DMS153 treated with DMSO at 0.1 percent for 48 hours (cell line): ENCODE measurements at regions not wholly inside any gene's neighbourhood (a gene's known extent, or its start where the extent isn't known, plus 50 kb on each side); places are given as distances from the start of the nearest gene placed in this dataset.

ENCODE experiments used
- DNase-seq: peaks from one replicate; lab custom pipeline; 2025; ENCODE audit not compliant: unreplicated experiment; lab: John Stamatoyannopoulos, UW

DNA sequence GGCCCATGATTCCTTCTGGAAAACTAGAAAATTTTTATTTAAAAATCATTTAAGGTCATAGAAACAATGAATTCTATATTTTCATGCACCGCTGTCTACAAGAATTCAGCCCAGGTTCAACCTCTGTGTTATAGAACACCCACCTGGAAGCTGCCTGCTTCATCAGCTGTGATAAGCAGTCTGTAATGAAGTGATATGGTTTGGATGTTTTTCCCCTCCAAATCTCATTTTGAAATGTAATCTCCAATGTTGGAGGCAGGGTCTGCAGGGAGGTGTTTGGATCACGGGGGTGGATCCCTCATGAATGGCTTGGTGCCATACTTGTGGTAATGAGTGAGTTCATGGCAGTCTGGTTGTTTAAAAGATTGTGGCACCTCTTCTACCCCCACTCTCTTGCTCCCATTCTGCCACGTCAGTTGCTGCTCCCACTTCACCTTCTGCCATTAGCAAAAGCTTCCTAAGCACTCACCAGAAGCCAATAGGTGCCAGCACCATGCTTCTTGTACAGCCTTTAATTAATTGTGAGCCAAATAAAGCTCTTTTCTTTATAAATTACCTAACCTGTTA is 55.6 kb downstream of the MRPL32 start:
- DNase-seq = no peak

GRCh38 chr7:42991024-42991423 is 58.8 kb downstream of the MRPL32 start:
- no peak for DNase-seq

- no peak for DNase-seq
Observed at GRCh38 chr7:42991913-42992591, 59.9 kb downstream of the MRPL32 start.

- no peak for DNase-seq
Observed at GRCh38 chr7:42993038-42993437, 60.9 kb downstream of the MRPL32 start.

GRCh38 chr7:42994096-42994495 is 61.9 kb downstream of the MRPL32 start:
- DNase-seq = no peak

DNA sequence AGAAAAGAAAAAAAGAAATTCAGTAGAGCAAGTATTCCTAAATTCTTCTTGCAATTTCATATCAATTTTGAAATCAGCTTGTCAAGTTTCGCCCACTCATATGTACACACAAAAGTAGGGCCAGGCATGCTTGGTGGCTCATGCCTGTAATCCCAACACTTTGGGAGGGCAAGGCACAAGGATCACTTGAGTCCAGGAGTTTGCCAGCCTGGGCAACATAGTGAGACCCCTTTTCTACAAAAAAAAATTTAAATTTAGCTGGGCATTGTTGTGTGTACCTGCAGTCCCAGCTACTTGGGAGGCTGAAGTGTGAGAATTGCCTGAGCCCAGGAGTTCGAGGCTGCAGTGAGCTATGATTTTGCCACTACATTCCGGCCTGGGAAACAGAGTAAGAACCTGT is 65.4 kb downstream of the MRPL32 start:
- DNase-seq = no peak

- DNase-seq = no peak
Observed at GRCh38 chr7:43004082-43004481, 71.9 kb downstream of the MRPL32 start.

GRCh38 chr7:43006008-43006407 is 73.8 kb downstream of the MRPL32 start:
- no peak for DNase-seq

- DNase-seq = no peak
Observed at GRCh38 chr7:43010061-43010460, 77.9 kb downstream of the MRPL32 start.

- DNase-seq = no peak
Observed at GRCh38 chr7:43011879-43012278, 79.7 kb downstream of the MRPL32 start.

DNA sequence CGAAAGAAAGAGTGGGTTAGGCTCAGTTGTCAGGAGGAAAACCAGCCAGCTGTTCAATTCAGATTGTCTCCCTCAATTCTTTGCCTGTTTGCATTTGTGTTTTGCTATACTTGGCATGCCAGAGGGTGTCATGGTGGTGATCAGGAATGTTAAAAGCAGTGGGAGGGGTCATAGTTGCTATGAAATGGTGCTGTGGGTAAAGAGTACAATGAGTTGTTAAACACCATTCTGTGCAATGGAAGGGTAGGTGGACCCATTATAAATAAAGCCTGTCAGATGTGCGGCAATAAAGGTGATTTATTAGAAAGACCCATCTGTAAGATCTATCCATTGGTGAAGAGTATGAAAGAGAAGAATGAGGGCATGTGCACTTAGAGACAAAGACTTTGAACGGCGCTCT is 82.2 kb downstream of the MRPL32 start:
- no peak for DNase-seq

- no peak for DNase-seq
Observed at GRCh38 chr7:43015301-43015700, 83.1 kb downstream of the MRPL32 start.

- no peak for DNase-seq
Observed at GRCh38 chr7:43018446-43018845, 86.3 kb downstream of the MRPL32 start.

- no peak for DNase-seq
Observed at GRCh38 chr7:43021431-43021830, 89.3 kb downstream of the MRPL32 start.

DNA sequence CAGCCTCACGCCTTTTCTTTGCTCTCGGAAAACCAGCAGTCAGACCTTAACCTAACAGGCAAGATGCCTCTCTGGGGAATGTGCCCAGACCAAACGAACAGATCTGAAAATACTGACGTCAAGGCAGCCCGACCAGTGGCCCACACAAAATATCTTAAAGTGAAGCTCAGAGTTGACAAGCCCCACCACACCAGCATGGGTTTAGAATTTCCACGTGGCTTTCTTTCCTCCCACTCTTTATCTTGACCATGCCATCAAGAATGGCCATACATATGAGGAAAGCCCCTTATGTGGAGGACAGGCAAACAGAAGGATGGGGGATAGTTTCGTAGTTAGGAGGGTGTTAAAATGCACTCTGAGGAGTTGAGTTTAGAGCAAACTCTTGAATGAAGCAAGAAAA is 89.8 kb downstream of the MRPL32 start:
- no peak for DNase-seq

DNA sequence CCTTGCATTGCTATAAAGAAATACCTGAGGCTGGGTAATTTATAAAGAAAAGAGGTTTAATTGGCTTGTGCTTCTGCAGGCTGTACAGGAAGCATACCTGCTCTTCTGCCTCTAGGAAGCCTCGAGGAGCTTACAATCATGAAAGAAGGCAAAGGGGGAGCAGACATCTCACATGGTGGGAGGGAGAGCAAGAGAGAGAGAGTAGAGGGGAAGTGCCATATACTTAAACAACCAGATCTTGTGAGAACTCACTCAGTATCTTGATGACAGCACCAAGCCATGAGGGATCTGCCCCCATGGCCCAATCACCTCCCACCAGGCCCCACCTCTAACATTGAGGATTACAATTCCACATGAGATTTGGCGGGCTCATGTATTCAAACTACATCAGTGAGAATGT is 79.1 kb upstream of the HECW1 start:
- no peak for DNase-seq

GRCh38 chr7:43034535-43035002 is 77.9 kb upstream of the HECW1 start:
- no peak for DNase-seq

DNA sequence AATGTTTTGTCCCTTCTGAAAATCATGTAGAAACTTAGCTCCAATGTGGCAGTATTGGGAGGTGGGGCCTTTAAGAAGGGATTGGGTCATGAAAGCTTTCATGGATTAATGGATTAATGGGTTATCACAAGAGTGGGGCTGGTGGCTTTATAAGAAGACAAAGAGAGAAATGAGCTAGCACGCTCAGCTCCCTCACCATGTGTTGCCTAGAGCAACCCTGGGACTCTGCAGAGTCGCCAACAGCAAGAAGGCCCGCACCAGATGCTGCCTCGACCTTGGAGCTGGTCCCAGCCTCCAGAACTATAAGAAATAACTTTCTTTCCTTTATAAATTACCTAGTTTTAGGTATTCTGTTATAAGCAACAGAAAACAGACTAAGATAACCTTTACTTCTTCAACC is 74.9 kb upstream of the HECW1 start:
- DNase-seq = no peak

DNA sequence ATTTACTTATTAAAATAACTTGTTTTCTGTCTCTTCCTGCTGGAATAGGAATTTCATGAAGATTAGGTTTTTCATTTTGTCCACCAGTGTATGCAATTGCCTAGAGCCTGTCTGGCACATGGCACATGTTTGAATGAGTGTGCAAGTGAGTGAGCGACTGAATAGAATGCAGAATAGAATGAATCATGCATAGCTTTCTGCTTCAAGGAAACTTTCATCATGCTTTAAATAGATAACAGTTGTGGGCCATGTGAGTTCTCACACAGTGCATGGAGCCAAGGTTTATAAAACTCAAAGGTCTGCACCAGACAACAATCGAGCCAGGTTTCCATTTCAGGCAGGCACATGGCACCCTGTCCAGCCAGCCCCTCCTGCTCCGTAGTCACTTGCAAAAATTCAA is 74.2 kb upstream of the HECW1 start:
- no peak for DNase-seq

GRCh38 chr7:43039346-43039745 is 73.1 kb upstream of the HECW1 start:
- DNase-seq = no peak

DNA sequence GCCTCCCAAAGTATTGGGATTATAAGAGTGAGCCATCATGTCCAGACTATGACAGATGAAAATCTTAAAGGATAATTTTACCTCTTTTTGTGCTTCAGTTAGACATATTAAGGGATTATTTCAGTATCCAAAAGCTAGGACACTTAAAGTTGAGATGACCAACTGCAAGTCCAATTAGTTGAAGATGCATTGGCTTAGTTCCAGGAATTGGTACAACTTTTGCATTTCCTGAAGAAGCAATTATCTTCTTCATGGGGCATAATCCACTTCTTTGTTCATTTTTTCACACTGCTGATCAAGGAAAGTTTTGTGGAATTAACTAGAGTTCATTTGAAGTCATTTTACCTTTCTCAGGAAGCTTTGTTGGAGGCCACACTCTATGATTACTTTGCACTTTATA is 72.0 kb upstream of the HECW1 start:
- no peak for DNase-seq

GRCh38 chr7:43041105-43041504 is 71.3 kb upstream of the HECW1 start:
- no peak for DNase-seq

- DNase-seq = no peak
Observed at GRCh38 chr7:43041724-43042123, 70.7 kb upstream of the HECW1 start.
